KBM-7 (cell line): ENCODE measurements at regions not wholly inside any gene's neighbourhood (a gene's known extent, or its start where the extent isn't known, plus 50 kb on each side); places are given as distances from the start of the nearest gene placed in this dataset.
"Not testable (repeated sequence)": the region's sequence is repeated elsewhere in the genome, so short reads cannot be mapped to it uniquely, and the experiment has no call there.

Experiments used
- DNase-seq: peaks from one replicate; pipeline ENCODE4 v3.0.0-alpha.2; 2015
- in situ Hi-C: fragments of 300-500 bp; cut with MboI; formaldehyde crosslinking; loops from 2 replicates; pipeline ENCODE4 v1.14.3; 2020; ENCODE audit warnings: low sequenced_read_pairs, low pct_unique_long_range_greater_than_20kb, mixed read lengths

- no peak for DNase-seq
- in situ Hi-C loops, result no loop called here
Observed at GRCh38 chr7:19336836-19337383, 191.7 kb upstream of the FERD3L start.

GRCh38 chr7:19333706-19334105 lies 188.5 kb upstream of the FERD3L start:
- no peak for DNase-seq
- in situ Hi-C loops, result no loop called here

GRCh38 chr7:19327018-19327417 lies 181.8 kb upstream of the FERD3L start:
- in situ Hi-C loops, result no loop called here
- DNase-seq, result no peak

GRCh38 chr7:19322002-19322401 lies 176.8 kb upstream of the FERD3L start:
- DNase-seq, result no peak
- in situ Hi-C loops, result no loop called here

- in situ Hi-C loops, result no loop called here
- no peak for DNase-seq
Observed at GRCh38 chr7:19318287-19318686, 173.1 kb upstream of the FERD3L start.

- no peak for DNase-seq
- in situ Hi-C loops, result no loop called here
Observed at GRCh38 chr7:19317461-19317860, 172.2 kb upstream of the FERD3L start.

- in situ Hi-C loops, result no loop called here
- DNase-seq, result no peak
Observed at GRCh38 chr7:19312416-19312815, 167.2 kb upstream of the FERD3L start.

- in situ Hi-C loops, result no loop called here
- DNase-seq, result no peak
Observed at GRCh38 chr7:19307554-19307953, 162.3 kb upstream of the FERD3L start.

GRCh38 chr7:19305698-19306097 lies 160.5 kb upstream of the FERD3L start:
- no peak for DNase-seq
- in situ Hi-C loops, result no loop called here

- in situ Hi-C loops, result no loop called here
- DNase-seq, result no peak
Observed at GRCh38 chr7:19304086-19304485, 158.9 kb upstream of the FERD3L start.

GRCh38 chr7:19302731-19303130 lies 157.5 kb upstream of the FERD3L start:
- in situ Hi-C loops, result no loop called here

GRCh38 chr7:19296617-19297016 lies 151.4 kb upstream of the FERD3L start:
- in situ Hi-C loops, result no loop called here
- DNase-seq, result no peak

More at GRCh38 chr7:19302731-19303130, 157.5 kb upstream of the FERD3L start:
- DNase-seq, result no peak

GRCh38 chr7:19295376-19295775 lies 150.2 kb upstream of the FERD3L start:
- DNase-seq, result no peak
- in situ Hi-C loops, result no loop called here

- no peak for DNase-seq
- in situ Hi-C loops, result no loop called here
Observed at GRCh38 chr7:19294619-19295018, 149.4 kb upstream of the FERD3L start.

- no peak for DNase-seq
- in situ Hi-C loops, result no loop called here
Observed at GRCh38 chr7:19293431-19293830, 148.2 kb upstream of the FERD3L start.

GRCh38 chr7:19290968-19291367 lies 145.7 kb upstream of the FERD3L start:
- DNase-seq, result no peak
- in situ Hi-C loops, result no loop called here

GRCh38 chr7:19290066-19290465 lies 144.8 kb upstream of the FERD3L start:
- DNase-seq, result no peak
- in situ Hi-C loops, result no loop called here

GRCh38 chr7:19284596-19285300 lies 139.5 kb upstream of the FERD3L start:
- no peak for DNase-seq
- in situ Hi-C loops, result no loop called here

- in situ Hi-C loops, result no loop called here
Observed at GRCh38 chr7:19284136-19284535, 138.9 kb upstream of the FERD3L start.

GRCh38 chr7:19275000-19275399 lies 129.8 kb upstream of the FERD3L start:
- in situ Hi-C loops, result no loop called here
- DNase-seq, result no peak

More at GRCh38 chr7:19284136-19284535, 138.9 kb upstream of the FERD3L start:
- no peak for DNase-seq

- in situ Hi-C loops, DNase-seq: not testable (repeated sequence)
Observed at GRCh38 chr7:19272329-19272728, 127.1 kb upstream of the FERD3L start.
